Brain microvascular endothelial cell (primary cell): ENCODE measurements at regions not wholly inside any gene's neighbourhood (a gene's known extent, or its start where the extent isn't known, plus 50 kb on each side); places are given as distances from the start of the nearest gene placed in this dataset.
"Not testable (repeated sequence)": the region's sequence is repeated elsewhere in the genome, so short reads cannot be mapped to it uniquely, and the experiment has no call there.

ENCODE experiments used
- DNase-seq: peaks from one replicate; pipeline ENCODE4 v3.0.0-alpha.2; 2020
- H3K27ac ChIP-seq: fragments of 250-450 bp; sonication (Bioruptor Pico); 2 replicates; pipeline ENCODE4 v1.5.1; 2020; ENCODE audit warnings: mild to moderate bottlenecking, moderate library complexity
- H3K27me3 ChIP-seq: fragments of 250-450 bp; sonication (Bioruptor Pico); replicated peaks from 2 replicates; pipeline ENCODE4 v1.5.1; 2020; ENCODE audit warnings: mild to moderate bottlenecking
- H3K36me3 ChIP-seq: fragments of 250-450 bp; sonication (Bioruptor Pico); replicated peaks from 2 replicates; pipeline ENCODE4 v1.5.1; 2020; ENCODE audit warnings: mild to moderate bottlenecking
- H3K4me3 ChIP-seq: 2 replicates; pipeline ENCODE4 v1.5.1; 2011; ENCODE audit warnings: low read depth, mild to moderate bottlenecking, control low read depth, low read length, moderate library complexity
- in situ Hi-C: cut with HindIII; loops from 2 replicates; pipeline ENCODE4 v1.10.0; 2017; ENCODE audit warnings: low sequenced_read_pairs, low pct_ligation_motif_present
- TF ChIP-seq, protein P1 (sequence below): IDR thresholded peaks from 2 replicates; pipeline ENCODE4 v1.5.1; 2011; ENCODE audit warnings: low read depth, mild to moderate bottlenecking, moderate library complexity, low read length, control low read depth, inconsistent platforms; ENCODE audit errors: missing control alignments

DNA sequence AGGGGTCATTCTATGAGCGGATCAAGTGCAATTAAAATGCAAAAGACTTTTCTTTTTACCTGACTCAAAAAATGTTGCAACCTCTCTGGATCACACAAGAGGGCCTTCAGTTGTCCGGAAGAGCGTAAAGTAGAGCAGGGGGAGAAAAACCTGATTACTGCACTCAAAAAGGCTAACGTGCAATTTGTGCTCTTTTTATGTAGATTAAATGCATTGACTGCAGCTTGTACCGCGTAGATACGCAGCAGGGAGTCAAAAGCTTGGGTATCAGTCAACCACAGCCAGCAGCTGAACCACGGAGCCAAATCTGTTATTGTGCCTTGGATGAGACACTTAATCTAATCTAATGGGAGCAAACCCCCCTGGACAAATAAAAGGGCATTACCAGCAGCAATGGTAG is 107.3 kb upstream of the RAI2 start:
- no peak for DNase-seq
- TF ChIP-seq, protein P1, sequence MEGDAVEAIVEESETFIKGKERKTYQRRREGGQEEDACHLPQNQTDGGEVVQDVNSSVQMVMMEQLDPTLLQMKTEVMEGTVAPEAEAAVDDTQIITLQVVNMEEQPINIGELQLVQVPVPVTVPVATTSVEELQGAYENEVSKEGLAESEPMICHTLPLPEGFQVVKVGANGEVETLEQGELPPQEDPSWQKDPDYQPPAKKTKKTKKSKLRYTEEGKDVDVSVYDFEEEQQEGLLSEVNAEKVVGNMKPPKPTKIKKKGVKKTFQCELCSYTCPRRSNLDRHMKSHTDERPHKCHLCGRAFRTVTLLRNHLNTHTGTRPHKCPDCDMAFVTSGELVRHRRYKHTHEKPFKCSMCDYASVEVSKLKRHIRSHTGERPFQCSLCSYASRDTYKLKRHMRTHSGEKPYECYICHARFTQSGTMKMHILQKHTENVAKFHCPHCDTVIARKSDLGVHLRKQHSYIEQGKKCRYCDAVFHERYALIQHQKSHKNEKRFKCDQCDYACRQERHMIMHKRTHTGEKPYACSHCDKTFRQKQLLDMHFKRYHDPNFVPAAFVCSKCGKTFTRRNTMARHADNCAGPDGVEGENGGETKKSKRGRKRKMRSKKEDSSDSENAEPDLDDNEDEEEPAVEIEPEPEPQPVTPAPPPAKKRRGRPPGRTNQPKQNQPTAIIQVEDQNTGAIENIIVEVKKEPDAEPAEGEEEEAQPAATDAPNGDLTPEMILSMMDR: no peak

DNA sequence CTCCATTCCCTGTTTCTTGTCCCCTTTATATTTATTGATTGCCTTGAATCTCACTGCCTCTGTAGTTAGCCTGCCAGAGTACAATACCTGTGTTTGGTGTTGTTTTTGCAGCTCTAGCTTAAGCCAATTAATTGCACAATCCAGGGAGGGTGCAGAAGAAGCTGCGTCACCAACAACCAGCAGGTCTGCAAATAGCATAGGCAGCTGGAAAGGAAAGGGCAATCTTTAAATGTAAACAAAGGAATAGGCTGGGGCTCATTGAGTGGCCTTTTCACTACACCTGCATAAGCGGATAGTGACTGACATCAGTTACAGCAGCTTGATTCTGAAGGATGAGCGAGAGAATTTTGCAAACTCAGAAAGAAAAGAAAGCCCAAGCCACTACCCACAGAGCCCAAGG is 106.8 kb upstream of the RAI2 start:
- Histone ChIP-seq H3K36me3 (no peaks in the 10 kb centered on the region), H3K4me3 (no peak overlapping the region), H3K27ac (no peak overlapping the region), H3K27me3 (no peaks in the 10 kb centered on the region)
- TF ChIP-seq, protein P1: no peak
- no peak for DNase-seq
- in situ Hi-C loops: no loop called here

More for the DNA sequence above, 107.3 kb upstream of the RAI2 start:
- Histone ChIP-seq H3K27ac (no peak overlapping the region), H3K27me3 (no peaks in the 10 kb centered on the region), H3K4me3 (no peak overlapping the region), H3K36me3 (no peaks in the 10 kb centered on the region)
- in situ Hi-C loops: no loop called here

DNA sequence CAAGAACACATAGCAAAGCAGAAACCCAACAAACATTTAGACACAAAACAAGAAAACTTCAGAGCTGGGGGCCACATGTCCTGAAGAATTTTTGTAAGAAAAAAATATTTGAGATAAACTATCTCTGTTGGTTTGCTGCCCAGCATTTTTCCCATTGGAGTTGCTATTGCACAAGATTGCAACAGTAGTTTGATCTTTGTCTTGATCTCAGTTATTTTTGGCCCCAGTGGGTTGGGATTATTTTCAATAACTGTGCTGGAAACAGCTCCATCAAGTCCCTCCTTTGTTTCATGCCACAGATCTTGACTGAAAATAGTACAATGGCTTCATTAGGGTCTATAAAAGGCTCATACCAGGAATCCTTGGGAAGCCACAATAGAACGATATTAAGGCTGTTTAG is 103.8 kb upstream of the RAI2 start:
- H3K27ac ChIP-seq: no peak overlapping the region
- no peaks in the 10 kb centered on the region for H3K27me3 ChIP-seq
- TF ChIP-seq, protein P1: no peak
- no peak for DNase-seq
- in situ Hi-C loops: no loop called here
- no peak overlapping the region for H3K4me3 ChIP-seq
- no peaks in the 10 kb centered on the region for H3K36me3 ChIP-seq

DNA sequence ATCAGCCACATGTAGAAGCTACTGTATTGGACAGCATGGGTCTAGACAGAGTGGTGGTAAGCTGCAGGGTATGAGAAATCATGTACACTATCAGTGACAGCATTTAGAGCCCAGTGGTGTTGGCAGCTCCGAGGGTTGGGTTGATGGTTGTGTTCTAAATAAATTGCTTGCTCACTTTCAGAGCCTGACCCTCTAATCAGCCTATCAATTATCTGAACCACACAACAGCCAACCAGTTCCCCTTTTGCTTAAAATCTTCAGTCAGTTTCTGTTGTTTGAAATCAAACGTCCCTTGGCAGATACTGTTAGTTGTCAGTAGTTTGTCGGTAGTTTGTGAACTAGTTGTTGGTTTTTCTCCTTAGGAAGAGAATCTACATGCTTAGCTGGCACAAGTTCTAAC is 99.8 kb upstream of the RAI2 start:
- Histone ChIP-seq H3K27ac (no peak overlapping the region), H3K36me3 (no peaks in the 10 kb centered on the region), H3K4me3 (no peak overlapping the region), H3K27me3 (no peaks in the 10 kb centered on the region)
- DNase-seq: no peak
- TF ChIP-seq, protein P1: no peak
- in situ Hi-C loops: no loop called here

DNA sequence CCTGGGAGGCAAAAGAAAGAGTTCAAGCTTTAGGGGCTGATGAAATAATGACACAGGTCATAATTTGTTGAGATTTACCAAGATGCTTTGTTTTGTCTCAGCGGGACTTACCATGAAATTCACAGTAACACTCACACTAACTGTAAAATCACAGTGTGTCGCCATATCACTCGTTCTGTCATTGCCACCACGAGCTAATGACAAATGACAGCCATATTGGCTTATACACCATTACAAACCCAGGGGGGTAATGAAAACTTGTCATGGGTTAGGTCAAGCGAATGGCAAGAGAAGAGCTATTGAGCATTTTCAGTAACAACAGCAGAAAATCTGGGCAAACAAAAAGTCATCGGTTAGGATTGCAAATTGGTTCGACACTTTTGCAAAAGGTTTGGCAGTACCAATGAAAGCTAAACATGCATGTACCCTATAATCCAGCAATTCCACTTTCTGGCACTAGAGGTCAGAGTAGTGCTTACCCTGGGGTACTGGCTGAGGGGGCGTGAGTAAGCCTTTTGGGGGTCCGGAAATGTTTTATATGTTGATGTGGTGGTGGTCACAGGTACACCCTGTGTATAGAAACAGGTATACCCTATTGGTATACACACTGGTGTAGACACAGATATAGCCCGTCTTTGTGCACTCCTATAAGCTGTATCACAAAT is 83.9 kb upstream of the RAI2 start:
- Histone ChIP-seq H3K27ac (no peak overlapping the region), H3K36me3 (no peaks in the 10 kb centered on the region), H3K27me3 (no peaks in the 10 kb centered on the region), H3K4me3 (no peak overlapping the region)
- in situ Hi-C loops: no loop called here
- DNase-seq: no peak
- TF ChIP-seq, protein P1: peak; percentile 64

DNA sequence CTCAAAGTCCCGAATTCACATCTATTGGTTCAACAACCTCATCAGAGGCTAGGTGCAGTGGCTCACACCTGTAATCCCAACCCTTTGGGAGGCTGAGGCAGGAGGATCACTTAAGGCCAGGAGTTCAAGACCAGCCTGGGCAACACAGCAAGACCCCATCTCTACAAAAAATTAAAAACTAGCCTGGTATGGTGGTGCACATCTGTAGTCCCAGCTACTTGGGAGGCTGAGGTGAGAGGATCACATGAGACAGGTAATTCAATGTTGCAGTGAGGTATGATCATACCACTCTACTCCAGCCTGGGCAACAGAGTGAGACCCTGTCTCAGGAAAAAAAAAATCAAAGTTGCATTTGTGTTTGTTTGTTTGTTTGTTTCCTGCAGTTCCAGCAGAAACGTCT is 80.1 kb upstream of the RAI2 start:
- H3K27me3 ChIP-seq, in situ Hi-C loops, H3K27ac ChIP-seq, H3K4me3 ChIP-seq, DNase-seq, H3K36me3 ChIP-seq: not testable (repeated sequence)
